ENCODE measurements at regions not wholly inside any gene's neighbourhood (a gene's known extent, or its start where the extent isn't known, plus 50 kb on each side); places are given as distances from the start of the nearest gene placed in this dataset.

DNA sequence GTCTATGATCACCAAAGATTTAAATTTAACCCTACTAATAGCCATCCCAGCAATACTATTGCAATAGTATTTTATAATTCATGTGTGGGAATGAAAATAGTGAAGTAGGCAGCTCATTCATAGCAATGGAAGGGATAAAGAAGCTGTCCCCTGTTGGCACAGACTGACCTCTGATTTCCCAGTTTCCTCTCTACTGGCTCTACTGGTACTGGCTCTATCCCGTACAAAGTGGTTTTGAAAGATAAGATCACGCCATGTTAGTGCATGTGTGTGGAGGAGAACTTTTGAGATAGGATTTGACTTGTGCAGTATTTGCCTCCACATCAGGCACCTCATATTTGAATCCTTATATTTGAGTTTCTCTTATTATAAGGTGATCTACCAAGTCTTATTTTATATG is 227.3 kb upstream of the ADGRL2 start:
- no peak for DNase-seq

DNA sequence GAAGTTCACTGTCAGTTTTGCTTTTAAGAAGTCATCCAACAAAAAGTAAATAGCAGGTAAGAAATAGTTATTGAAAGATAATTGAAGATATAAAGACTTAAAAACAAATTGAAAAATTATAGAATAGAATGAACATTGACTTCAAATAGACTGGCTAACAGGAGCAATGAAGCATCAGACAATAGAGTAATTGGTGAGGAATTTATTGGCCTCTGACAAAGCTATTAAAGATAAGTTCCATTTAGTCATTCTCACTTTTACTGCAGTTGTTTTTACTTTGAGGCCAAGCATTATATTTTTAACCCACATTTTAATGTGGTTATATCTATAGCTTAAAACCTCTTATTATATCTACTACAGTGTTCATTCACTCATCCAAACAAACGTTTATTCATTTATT is 228.8 kb upstream of the ADGRL2 start:
- DNase-seq, result no peak

DNA sequence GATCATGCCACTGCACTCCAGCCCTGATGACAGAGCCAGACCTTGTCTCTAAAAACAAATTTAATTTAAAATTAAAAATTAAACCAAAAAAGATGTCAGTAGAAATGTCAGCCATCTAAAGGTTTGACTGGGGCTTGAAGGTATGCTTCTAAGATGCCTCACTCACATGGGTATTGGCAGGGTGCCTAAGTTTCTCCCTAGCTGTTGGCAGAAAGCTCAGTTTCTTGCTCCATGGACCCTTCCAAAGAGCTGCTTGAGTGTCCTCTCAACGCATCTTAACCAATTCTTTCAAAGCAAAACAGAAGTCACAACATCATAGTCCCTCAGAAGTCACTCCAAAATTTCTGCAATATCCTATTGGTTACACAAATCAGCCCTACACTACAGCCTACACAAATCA is 231.0 kb upstream of the ADGRL2 start:
- DNase-seq, result no peak

DNA sequence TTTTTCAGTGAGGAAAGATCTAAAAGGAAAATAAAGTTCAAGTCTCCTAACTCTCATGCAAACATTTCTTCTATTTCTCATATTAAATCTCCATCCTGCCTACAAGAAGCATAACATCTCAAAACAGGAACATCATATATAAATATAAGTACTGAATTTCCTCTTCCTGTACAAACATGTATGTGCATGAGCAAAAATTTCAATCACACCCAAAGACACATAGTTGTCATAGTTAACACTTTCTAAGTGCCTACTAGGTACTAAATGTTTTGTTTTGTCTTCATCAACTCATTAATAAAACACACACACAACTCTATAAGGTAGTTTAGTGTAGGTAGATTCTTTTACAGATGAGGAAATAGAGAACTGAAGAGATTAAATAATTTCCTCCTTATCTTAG is 237.1 kb upstream of the ADGRL2 start:
- no peak for DNase-seq

DNA sequence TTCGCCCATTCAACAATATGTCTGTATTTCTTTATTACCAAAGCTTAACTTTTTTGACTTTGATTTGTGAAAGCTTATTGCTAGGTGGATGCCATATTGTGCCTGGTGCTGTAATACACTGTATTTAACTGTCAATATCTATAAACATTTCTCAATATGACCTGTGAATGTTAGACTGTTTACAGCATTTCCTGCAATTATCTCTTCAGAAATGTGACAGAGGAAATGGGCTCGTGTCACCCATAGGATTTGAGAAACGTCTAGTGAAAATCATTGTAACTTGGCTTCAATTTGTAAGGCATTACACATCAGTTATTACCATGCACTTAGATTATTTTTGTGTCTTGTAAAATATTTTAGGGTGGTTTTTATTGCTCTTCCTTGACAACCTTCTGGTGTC is 237.8 kb upstream of the ADGRL2 start:
- no peak for DNase-seq

DNA sequence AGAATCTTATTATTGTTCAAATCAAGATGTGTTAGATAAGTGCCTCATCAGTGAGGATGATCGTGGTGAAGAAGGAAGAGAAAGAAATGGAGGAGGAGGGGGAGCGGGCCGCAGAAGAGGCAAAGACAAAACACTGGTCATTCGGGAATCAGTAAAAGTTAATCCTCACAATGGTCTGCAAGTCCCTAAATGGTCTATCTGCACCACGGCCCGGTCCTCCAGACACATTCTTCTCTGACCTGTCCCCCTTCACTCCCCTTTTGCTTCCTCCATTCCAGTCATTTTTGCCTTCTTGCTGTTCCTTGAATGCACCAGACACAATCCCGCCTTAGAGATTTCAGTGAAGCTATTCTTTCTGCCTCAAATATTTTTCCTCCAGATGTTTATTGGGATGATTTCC is 240.1 kb upstream of the ADGRL2 start:
- no peak for DNase-seq

DNA sequence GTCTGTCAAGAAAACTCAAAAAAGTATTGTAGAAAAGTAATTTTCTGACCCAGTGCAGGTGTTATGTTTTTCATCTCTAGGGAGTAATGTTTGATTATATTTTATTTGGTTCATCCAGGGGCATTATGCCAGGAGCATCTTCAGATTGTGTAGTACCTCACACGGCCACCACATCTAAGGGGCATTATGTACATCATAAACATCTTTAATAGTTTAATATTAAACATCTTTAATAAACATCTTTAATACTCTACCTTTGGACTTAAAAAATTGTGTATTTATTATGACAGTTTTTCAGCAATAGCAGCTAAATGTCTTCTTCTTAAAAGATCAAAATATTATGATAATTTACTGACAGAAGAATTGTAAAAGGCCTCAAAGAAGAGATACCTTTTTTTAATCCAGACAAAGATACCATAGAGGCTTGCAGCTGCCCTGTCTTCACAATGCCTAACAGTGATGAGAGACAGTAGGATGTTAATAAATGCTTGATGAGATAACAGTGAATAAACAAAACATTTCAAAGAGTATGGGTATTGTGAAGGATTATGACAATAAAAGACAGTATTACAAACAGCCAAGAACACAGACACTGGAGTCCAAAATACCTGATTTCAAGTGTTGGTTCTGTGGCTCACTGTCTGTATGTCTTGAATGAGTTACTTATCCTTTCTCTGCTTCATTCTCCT is 240.9 kb upstream of the ADGRL2 start:
- DNase-seq, result no peak

DNA sequence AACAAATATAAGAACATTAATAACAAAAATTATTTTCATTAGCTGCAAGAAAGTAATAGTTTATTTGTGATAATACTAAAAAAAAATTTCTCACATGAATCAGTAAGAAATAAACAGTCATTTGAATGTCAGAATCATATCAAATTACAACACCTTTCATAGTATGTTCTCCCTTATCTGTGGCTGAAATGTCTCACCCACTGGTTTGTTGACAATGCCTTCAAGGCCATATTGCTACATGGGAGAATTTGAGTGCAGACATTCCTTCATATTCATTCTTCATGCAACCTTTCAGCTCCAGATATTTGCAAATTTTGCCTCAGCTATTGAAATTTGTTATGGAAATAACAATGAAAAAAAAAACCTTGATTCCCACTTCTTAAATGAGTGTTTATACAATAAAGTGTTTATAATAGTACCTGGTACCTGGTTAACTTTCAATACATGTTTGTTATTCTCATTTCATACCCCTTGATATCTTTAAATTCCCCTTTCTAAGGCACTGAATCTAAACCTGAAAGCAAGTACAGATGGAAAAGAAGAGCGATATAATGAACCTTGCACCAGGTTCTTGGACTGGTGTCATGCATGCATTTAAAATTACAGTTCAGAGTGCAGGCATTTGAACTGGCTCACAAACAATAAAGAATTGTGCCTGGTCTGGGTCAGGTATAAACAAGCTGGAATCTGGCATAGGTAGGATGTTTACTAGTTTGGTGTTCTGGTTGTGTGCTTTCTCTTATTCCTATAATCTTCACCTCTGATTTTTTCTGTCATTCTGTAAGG is 242.2 kb upstream of the ADGRL2 start:
- no peak for DNase-seq

DNA sequence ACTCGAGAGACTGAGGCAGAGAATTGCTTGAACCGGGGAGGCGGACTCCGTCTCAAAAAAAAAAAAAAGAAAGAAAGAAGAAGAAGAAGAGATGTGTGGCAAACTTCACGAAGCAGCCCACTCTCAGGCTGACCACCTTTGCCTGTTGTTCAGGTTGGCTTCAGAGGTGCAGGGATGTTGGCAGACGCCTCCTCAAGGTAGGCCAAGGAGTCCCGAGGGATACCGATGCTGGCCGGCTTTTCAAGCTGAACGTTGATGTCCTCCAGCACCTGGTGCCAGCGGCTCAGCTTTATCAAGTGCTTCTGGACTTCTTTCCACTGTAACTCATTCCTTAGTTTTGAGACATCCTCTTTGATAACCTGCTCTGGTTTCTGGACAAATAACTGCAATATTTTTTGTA is 243.8 kb upstream of the ADGRL2 start:
- no peak for DNase-seq

DNA sequence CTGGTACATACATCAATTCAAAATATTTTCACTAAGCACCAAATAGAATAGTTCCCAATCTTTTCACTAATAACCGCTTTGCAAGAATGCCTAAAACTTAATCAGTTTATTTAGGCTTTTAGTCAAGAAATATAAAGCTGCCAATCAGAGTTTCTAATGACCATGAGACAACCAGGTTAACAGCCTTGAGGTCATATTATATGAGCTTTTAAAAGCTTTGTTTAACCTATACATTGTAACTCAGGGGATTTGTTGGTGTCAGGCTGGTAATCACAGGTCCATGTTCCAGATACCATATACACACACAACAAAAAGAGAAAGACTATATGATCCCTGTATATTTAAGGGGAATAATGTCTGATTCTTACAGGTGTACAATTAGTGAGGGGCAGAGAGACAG is 246.2 kb upstream of the ADGRL2 start:
- DNase-seq, result no peak

DNA sequence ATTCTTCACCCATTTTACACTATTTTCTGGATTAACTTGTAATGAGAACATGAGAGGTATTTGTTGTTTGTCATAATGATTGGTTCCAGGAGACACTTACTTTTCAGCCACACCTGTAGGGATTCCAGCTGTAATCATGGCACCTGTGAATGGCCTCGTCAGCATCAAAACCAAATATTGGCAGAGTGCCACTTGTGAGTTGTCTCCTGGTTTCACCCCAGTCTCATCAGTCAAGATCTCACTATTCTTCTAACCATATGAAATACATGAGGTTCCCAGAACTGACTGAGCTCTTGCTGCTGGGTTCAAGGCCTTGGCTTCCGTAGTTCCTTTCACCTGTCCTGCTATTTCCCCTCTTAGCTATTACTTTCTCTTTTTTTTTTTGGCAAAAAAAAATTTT is 246.6 kb upstream of the ADGRL2 start:
- DNase-seq, result no peak

DNA sequence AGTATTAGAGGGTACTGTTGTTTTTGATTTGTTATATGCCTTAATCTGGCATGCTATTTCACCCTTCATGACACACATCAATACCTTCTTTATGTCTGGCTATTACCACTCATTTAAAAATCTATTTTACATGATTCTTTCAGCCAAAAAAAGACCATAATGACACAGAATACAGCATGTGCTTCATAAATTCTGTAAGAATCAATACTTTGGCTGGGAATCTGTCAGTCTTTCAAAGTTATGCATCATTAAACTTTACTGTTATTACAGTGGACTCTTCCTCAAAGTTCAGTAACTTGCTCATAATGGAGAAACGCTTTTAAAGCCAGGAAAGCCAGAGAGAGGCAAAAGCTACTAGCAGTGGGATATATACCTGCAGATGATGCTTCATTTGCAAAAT is 247.2 kb upstream of the ADGRL2 start:
- no peak for DNase-seq

DNA sequence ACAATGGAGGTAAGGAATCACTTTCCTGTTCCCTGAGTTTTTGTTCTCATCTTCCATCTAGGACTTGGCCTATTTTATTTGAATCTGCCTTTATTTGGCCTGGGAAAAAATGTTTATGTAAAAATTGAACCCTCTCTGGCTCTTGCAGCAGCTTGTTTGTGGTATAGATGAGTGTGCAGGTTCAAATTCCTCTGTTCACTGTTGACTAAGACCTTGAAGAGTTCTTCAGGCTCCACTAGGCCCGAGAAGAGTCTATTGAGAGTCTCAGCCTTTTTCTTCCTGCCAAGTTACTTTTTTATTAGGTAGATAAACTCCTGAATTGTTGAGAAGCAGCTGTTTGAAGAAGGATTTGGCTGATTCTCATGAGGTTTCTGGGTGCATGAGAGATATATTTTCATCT is 248.8 kb upstream of the ADGRL2 start:
- DNase-seq, result no peak

DNA sequence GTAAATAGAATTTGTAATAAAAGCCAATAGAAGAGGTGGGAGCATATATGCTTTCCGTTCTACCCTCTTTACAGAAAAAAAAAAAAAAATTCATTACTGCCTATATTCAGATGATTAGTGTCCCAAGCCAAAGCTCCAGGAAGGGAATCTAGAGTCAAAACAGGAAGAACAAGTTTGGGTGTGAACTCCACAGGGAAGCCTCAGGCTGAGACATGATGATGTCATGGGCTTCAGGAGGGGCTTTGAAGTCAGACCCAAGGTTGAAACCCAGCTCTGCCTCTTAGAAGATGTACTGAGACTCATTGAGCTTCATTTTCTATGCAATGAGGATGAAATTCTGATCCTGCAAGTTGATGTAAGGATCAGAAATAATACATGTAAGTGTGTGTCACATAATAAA is 250.0 kb upstream of the ADGRL2 start:
- no peak for DNase-seq

DNA sequence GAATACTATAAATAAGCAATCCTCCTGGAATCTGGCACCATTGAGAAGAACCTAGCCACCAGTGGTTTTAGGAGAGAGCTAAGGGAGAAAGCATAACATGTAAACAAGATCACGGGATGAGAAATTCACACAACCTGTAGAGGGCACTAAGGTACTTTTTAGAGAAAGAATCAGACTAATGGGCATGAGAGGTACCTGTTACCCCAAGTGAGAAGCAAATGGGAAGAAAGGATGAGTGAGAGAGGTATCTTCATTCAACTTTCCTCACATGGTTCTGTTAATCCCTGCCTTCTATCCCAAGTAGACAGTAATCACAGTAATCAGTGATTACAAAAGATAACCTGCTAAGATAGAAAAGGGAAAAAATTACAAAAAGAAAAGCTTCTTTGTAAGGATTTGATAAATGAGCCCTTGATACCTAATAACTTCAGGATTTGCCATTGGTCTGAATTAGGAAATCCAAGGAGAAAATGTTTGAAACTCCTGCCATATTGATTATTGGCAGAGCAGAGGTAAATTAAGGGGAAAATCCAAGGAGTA is 251.1 kb upstream of the ADGRL2 start:
- peak; percentile 56 for DNase-seq

DNA sequence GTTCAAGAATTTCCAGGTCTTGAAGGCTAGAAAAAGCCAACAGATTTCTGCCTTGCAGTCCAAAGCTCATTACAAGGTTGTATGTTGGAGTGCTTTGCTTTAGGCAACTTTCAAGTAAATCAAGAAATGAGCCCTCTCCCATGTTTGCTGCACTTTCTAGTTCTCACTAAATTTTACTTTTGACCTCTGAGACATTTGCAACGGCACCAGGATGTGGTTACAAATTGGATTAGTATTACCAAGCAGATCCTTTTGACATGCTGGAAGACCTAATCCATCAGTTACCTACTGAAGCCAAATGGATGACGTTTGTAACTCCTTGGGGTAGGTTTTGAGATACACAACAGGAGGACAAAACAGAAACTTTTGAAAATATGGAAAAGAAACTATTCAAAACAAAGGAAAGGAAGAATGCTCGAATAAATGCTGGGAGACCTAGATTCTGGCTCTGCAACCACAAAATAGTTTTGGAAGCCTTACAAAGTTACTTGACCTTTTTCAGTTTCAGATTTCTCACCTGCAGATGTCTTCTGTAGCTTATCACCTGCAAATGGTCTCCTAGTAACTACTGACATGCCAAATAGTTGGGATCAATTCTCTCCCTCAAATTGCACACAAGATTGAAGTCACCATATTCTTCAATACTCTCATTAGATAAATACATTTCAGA is 251.7 kb upstream of the ADGRL2 start:
- no peak for DNase-seq

DNA sequence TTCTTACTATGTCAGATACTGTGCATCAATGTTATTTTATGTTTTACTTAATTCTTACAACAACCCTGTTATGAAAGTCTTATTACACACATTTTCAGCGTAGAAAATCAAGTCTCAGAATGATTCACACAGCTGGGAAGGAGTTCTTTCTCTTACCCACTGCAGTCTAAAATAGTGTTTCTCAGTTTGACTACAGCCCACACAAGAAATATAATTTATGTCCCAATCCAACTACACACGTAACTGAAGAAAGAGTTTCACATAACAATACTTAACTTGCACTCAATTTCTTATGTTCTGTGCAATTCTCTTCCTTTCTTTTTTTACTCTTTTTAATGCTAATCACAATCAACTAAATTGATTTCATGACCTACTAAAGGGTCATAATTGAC is 252.8 kb upstream of the ADGRL2 start:
- DNase-seq, result no peak

DNA sequence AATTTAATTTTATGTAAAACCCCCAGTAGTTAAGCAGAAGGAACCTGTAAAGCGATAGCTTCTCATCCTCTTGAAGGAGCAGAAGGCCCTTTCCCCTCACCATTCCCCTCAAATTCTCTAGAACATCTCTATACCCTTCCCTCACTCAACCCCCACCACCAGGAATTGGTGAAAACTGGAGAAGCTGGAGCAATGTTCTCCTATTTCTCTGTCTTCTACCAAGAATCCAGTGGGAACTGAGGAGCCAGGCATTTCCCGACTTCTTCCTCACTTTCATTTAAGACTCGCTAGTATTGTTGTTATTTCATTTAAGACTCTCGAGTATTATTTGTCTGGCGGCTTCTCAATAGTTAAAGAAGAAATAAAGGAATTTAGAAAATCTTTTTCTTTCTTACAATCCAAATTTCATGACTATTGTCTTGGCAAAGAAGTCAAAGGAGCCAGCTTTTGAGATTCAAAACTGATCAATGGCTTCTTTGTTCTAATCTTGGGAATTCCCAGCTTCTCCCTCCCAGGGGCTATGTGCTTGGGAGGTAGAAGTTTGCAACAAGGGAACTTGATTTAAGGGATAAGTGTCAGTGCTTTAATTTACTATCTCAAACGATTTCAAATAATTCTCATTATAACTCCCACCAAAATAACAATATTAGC is 253.3 kb upstream of the ADGRL2 start:
- no peak for DNase-seq

DNA sequence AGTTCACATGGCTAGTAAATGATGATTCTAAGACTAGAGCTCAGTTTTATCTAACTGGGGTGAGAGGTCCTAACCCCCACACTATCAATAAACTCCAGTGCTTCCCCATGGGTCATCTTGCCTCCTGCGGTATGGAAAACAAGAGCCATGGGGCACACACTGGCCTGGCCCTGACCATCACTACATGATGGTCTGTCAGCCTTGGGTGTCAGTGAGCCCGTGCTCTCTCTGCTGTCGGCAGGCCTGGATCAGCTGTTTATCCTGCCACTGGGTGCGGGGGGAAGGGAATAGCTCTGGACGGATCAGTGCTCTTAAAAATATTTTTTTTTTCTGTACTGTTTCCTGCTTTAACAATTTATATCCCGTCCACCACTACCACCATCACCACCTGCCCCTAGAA is 255.0 kb upstream of the ADGRL2 start:
- DNase-seq, result no peak

DNA sequence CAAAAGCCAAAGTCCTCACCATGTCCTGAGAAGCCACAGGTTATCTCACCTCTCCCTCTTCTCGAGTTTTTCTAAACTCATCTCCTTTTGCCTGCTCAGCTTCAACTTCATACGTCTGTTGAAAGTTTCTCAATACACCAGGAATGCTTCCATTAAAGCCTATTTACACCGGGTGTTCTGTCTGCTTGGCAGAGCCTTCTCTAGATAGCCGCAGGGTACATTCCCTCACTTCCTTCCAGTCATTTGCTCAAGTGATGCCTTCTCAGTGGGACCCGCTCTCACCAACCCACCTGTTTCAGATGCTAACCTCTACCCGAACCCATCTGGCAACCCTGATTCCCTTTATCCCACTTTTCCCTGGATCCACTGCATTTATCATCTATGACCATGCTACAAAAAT is 257.0 kb upstream of the ADGRL2 start:
- DNase-seq, result no peak

DNA sequence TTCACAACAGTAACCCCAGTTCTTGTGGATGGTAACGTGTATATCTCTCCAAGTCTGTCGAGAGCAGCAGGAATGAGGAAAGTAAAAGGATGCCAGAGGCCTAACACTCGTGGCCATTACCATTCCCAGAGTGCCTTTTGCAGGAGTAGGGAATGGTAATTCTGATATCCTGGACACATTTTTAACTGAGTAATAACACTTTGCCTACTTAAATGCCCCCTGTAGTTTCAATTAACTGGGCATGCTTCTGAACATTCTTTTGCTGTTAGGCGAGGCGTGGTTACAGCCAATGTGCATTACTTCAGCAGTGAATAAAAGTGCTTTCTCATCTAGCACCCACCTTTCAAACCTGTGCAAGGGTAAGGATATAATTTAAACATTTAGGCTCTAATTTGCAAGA is 258.5 kb upstream of the ADGRL2 start:
- DNase-seq, result no peak

DNA sequence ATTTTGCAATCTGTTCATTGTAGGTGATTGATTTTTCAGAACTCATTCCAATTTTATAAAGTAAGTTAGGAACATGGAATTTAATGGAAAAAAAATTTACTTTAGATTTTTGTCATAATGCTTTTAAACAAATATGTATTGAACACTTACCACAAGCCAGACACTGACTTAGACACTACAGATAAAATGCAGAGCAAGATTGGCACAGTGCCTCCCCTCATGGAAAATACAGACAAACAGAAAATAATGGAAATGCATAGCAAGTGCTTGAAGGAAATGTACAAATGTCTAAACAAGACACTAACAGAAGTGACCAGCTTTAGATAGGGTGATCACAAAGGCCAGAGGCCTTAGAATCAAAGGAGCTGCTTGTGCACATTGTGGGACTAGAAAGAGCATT is 260.5 kb upstream of the ADGRL2 start:
- DNase-seq, result no peak

DNA sequence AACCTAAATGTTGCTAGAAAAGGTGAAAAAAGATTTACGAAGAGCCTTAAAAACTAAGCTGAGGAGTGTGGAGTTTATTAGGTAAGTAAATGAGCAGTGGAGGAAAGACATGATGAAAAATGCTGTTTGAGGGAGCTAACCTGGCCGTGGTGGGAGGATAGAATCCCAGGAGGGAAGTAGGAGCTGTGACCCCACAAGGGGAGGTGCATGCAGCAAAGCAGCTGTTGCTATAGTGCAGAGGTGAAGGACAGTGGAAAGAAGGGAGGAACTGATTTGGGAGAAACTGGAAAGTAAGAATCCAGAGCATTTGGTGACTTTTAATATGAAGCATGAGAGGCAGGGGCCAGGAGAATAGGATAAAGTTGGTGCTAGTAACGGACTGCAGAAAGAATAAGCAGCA is 271.7 kb upstream of the ADGRL2 start:
- DNase-seq, result no peak

Data from left kidney (tissue), 1 donor.